Hypothalamus (tissue), 51 donors: ENCODE measurements at regions not wholly inside any gene's neighbourhood (a gene's known extent, or its start where the extent isn't known, plus 50 kb on each side); places are given as distances from the start of the nearest gene placed in this dataset.
A peak's percentile ranks its signal among the peaks of the same experiment; 100 is the strongest.
"Not testable (repeated sequence)": the region's sequence is repeated elsewhere in the genome, so short reads cannot be mapped to it uniquely, and the experiment has no call there.

ENCODE experiments used
- DNase-seq, 51 donors: peaks; one replicate each; lab custom pipeline; 2025; lab: John Stamatoyannopoulos, UW

DNA sequence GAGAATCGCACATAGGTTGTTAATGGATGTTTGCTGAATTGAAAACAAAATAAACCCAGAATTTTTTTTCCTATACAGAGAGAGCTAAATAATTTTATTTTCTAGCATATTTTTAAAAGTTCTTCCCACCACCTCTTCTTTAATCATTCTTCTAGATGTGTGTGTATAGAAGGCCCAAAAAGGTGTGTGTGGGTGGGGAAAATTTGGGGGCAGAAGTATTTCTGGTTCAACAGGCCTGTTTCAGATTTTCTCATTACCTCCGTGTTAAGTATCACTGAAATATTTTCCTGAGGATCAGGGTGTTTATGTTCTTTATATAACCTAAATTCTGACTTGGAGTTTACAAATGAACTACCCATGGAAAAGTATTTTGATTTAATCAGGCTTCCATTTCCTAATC is 144.2 kb upstream of the ZNF804B start:
- DNase-seq: no peak

- DNase-seq: no peak
Measured at GRCh38 chr7:88614736-88615135, 144.8 kb upstream of the ZNF804B start.

DNA sequence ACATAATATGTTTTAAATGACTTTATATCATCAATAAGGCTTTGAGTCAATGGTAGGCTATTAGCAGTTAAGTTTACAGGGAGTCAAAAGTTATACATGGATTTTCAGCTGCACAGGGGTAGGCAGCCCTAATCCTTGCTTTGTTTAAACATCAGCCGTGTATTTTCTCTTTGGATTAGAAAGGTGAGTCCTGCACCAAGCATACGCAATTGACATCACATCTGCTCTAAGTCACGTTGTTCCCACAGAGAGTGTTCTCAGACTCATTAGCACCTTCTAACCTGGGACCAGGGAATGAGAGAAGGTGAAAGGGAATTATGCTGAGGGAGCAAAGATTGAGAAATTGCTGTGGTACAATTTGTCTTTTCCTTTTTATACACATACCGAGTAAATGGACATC is 148.6 kb upstream of the ZNF804B start:
- no peak for DNase-seq

- no peak for DNase-seq
Measured at GRCh38 chr7:88600695-88601094, 158.8 kb upstream of the ZNF804B start.

DNA sequence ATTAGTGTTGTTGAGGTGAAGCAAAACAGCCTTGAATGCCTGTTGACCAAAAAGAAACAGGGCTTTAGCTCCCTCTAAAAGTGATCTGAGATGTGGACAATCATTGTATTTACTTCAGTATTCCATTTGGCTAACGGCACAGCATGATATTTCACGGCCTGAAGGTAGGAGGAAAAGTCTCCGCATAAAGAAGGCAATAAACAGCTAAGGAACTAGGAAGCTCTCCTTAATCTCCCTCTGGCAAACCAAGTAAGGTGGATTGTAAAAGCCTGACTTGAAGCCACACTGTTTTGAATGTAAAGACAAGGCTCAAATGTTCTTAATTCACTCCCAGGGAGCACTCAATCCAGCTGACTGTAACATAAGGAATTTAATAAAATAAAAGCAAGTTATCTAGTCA is 160.0 kb upstream of the ZNF804B start:
- DNase-seq: no peak

DNA sequence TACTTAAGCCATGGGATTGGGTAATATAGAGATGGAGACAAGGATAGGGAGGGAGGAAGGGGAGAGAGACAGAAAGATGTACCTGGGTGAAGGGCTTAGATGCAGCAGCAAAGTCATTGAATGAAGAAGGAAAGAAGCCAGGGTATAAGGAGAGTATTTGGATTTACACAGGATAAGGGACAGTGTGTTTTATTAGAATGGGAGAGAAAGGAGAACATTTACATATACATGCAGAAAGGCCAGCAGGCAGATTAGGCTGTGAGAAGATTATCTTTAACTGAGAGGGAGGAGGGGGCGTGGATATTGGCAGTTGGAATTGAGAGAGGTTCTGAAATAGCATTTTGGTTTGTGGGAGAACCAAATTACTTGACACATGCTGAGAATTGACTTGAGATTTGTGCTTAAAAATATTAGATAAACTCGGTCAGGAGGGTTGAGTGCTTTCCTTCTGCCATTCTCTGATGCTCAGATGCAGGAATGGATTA is 161.5 kb upstream of the ZNF804B start:
- no peak for DNase-seq

- no peak for DNase-seq
Measured at GRCh38 chr7:88590963-88591362, 168.5 kb upstream of the ZNF804B start.

DNA sequence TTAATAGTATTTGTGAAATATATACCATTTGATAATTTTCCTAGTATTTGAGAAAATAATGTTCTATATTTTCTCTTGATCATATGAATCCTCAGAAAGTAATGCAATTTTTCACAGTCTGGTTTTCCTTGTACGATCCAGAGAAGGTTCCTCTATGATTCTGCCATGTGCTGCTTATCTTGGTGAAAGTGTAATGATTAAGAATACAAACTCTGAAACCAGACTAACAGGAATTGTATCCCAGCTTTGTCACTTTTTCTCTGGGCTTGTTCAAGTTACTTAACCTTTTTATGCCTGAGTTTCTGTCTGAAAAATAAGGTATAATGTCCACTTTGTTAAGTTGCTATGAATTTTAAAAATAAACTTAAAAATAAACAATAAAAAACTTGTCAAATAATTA is 169.6 kb upstream of the ZNF804B start:
- DNase-seq: no peak

GRCh38 chr7:88586890-88587289 is 172.6 kb upstream of the ZNF804B start:
- no peak for DNase-seq

- DNase-seq: no peak
Measured at GRCh38 chr7:88586219-88586618, 173.3 kb upstream of the ZNF804B start.

GRCh38 chr7:88576720-88577119 is 182.8 kb upstream of the ZNF804B start:
- DNase-seq: no peak

GRCh38 chr7:88566162-88566729 is 193.3 kb upstream of the ZNF804B start:
- no peak for DNase-seq

GRCh38 chr7:88565401-88565800 is 194.1 kb upstream of the ZNF804B start:
- DNase-seq: no peak

DNA sequence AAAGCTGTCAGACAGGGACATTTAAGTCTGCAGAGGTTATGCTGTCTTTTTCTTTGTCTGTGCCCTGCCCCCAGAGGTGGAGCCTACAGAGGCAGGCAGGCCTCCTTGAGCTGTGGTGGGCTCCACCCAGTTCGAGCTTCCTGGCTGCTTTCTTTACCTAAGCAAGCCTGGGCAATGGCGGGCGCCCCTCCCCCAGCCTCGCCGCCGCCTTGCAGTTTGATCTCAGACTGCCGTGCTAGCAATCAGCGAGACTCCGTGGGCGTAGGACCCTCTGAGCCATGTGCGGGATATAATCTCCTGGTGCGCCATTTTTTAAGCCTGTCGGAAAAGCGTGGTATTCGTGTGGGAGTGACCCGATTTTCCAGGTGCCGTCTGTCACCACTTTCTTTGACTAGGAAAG is 203.1 kb upstream of the ZNF804B start:
- not testable (repeated sequence) for DNase-seq

- not testable (repeated sequence) for DNase-seq
Measured at GRCh38 chr7:88554847-88555246, 204.7 kb upstream of the ZNF804B start.

GRCh38 chr7:88548399-88548798 is 211.1 kb upstream of the ZNF804B start:
- DNase-seq: no peak

GRCh38 chr7:88546808-88547207 is 212.7 kb upstream of the ZNF804B start:
- DNase-seq: peak in 7 of 51 donors; percentile 1 to 12 (median 6)

DNA sequence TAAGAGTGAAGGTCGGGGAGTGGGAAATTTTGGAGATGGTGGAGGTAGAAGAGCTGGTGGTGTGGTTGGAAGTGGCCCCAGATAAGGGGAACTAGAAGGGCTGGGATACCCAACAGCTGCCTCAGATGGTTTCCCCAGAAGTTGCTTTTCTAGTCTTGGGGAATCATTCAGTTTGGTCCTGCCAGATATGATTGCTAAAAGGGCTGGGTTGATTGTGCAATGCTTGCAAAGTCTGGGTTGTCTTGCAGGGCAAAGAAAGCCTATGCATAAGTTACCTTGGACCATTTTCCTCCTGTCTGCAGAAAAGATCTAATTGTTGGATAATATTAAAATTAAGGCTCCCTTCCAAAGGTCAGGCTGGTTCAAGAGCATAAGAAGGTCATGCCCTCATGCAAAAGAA is 213.8 kb upstream of the ZNF804B start:
- DNase-seq: no peak

GRCh38 chr7:88540012-88540411 is 219.5 kb upstream of the ZNF804B start:
- DNase-seq: no peak

DNA sequence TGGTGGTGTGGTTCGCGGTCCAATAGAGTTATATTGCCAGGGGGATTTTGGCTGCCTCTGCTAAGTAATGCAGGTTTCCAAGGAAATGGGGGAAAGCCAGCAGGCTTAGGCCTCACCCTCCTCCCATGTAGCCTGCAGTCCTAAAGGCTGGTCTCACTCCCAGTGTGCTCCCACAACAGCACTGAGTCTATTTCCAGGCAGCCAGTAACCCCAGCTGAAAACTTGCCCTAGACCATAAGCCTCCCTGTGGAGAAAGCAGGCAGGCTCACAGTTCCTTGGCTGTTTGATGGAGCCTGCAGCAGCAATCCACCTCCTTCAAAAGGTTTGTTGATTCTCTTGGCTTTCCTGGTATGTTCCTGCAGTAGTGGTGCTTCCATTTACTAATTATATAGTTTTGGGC is 220.0 kb upstream of the ZNF804B start:
- no peak for DNase-seq

DNA sequence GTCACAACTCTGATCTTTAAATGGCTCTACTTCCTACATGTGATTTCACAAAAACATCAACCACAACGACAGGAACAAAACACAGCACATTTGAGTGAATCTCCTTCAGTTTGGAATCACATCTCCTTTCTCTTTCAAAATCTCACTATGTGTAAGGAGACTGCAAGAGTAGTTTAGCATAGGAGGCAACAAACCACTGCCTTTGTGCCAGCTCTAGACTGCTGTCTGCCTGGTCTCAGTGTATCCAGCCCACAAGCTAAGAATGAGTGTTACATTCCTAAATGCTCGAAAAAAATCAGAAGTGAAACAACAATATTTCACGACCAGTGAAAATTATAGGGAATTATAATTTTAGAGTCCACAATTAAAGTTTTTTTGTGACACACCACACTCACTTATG is 217.0 kb upstream of the STEAP4 start:
- DNase-seq: no peak

- DNase-seq: peak in 2 of 51 donors; percentile 2 to 3
Measured at GRCh38 chr7:88522771-88523293, 216.1 kb upstream of the STEAP4 start.

DNA sequence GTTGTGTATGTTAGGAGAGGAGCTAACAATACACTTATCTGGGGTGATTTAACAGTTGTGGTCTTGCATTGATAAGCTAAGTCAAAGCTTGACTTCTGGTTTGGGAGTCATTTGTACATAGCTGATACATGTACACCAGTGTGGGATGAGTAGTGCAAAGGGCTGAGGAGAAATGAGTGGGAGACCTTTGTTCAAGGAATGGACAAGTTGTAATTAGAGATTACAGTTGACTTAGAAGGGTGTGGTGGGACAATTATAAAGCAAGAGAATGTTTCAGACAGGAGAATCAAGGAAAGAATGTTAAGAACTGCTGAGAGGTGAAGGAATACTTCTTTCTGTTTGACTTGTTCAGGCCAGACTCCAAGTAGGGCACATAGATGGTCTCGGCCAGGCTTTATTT is 209.7 kb upstream of the STEAP4 start:
- no peak for DNase-seq
